Ovary (tissue), 3 donors: ENCODE measurements at regions not wholly inside any gene's neighbourhood (a gene's known extent, or its start where the extent isn't known, plus 50 kb on each side); places are given as distances from the start of the nearest gene placed in this dataset.

Experiments used
- EP300 ChIP-seq: sonication (generic); formaldehyde crosslinking; IDR thresholded peaks from one replicate; pipeline ENCODE4 v1.6.1; 2017; ENCODE audit warnings: antibody characterized with exemption
- POLR2A ChIP-seq: fragments of 450-650 bp; IDR thresholded peaks from one replicate; pipeline ENCODE4 v1.6.1; 2017; ENCODE audit warnings: antibody characterized with exemption, mild to moderate bottlenecking, moderate library complexity
- TF ChIP-seq, protein P1 (sequence below), 3 donors: fragments of 450-650 bp in 2 of 3; fragments of 200-600 bp in 1 of 3; IDR thresholded peaks; one replicate each; pipeline versions ENCODE4 v1.5.1 to v1.8.0; 2016 to 2022; ENCODE audit warnings: antibody characterized with exemption in 3 of 3, mild to moderate bottlenecking in 1 of 3
- donor health status: DM: no; HTN: no; CAD: no.

DNA sequence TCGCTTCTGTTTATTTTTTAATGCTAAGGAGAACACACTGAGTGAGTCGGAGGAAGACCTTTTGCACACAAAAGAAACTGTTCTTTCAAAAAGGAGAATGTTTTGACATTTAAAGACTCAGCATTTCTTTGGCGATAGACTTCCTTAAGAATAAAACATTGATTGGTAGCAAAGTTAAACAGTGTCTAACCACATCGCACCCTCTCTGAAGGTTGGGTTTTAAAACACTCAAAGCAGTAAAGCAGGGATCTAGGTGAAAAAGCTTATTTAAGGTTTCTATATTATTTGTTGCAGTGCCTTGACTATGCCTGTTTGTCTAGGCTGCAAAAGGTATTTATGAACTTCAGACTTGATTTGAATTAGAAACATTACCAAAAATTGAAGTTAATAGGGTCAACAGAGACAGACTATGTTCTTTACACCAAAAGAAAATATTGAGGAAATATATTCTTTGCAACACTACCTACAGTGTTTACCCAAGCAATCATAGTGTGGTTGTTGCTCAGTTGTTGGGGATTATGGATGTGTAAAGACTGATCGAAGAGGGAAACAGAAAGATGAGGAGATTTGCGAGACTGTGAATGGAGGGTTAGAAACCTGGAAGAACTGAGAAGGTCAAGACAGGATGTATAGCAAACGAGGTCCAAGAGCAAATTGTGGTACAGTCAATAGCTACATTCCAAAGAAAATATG, 297.8 kb upstream of the SLC39A10 start:
- TF ChIP-seq, protein P1, sequence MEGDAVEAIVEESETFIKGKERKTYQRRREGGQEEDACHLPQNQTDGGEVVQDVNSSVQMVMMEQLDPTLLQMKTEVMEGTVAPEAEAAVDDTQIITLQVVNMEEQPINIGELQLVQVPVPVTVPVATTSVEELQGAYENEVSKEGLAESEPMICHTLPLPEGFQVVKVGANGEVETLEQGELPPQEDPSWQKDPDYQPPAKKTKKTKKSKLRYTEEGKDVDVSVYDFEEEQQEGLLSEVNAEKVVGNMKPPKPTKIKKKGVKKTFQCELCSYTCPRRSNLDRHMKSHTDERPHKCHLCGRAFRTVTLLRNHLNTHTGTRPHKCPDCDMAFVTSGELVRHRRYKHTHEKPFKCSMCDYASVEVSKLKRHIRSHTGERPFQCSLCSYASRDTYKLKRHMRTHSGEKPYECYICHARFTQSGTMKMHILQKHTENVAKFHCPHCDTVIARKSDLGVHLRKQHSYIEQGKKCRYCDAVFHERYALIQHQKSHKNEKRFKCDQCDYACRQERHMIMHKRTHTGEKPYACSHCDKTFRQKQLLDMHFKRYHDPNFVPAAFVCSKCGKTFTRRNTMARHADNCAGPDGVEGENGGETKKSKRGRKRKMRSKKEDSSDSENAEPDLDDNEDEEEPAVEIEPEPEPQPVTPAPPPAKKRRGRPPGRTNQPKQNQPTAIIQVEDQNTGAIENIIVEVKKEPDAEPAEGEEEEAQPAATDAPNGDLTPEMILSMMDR (IDR thresholded peaks at IDR 0.05): no peak
- TF ChIP-seq EP300: no peak
- no peak for TF ChIP-seq POLR2A
